Globus pallidus (tissue), 1 donor: ENCODE measurements at regions not wholly inside any gene's neighbourhood (a gene's known extent, or its start where the extent isn't known, plus 50 kb on each side); places are given as distances from the start of the nearest gene placed in this dataset.

Experiments
- DNase-seq: peaks from one replicate; pipeline ENCODE4 v3.0.0-alpha.2; 2015; ENCODE audit warnings: low spot score

DNA sequence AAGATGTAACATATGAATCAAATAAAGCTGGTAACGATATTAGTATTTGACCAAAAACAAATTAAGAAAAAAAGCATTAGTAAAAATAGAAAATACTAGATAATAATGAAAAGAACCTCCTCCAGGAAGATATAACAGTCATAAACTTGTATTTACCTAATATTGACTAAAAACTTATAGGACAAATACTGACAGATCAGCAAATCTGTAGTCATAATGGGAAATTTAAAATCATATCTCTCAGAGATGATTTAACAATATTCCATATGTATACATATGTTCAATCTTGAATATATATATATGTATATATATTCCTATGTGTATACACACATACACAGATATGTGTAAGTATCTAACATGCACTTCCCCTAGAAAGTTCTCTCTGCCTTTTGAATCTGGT, 52.0 kb upstream of the FGGY start:
- no peak for DNase-seq
